IPS-11a (cell line): ENCODE measurements at regions not wholly inside any gene's neighbourhood (a gene's known extent, or its start where the extent isn't known, plus 50 kb on each side); places are given as distances from the start of the nearest gene placed in this dataset.
"Not testable (repeated sequence)": the region's sequence is repeated elsewhere in the genome, so short reads cannot be mapped to it uniquely, and the experiment has no call there.

Source experiments
- H3K4me3 ChIP-seq: one replicate; pipeline ENCODE4 v1.5.1; 2013; ENCODE audit warnings: low read depth, low read length, control low read depth

DNA sequence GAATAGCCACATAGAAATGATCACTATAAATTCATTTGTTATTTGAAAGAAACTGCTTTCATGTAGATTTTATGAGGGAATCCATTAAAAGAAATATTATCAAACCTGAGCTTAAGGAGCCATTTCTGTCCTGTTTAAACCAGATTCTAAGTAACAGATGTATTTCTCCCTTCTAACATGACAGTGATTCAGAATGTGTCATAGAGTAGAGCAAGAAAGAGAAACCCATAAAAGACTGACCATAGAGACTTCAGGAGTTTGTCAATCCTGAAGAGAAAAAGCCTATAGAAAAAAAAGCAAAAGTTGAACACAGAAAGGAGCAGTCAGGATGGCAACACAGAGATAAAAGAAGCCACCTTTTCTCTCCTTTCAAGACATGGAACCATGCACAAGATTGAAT lies 390.6 kb downstream of the PRIM2 start:
- not testable (repeated sequence) for H3K4me3 ChIP-seq

DNA sequence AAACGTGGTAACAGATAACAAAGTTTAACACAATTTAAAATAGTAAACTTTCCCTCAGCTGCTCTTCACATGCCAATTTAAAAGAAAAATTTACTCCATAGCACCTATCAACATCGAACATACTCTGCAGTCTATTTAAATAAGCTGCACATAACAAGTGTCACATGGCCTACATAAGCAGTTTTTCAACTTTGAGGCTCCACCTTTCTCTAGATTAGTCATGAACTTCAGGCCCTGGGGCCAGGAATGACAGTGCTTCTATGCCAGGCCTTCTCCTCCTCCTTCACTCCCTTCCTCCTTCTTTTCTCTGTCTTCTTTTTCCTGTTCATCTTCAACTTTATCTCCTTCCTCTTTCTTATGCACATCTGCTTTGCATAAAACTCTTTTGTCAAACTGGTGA lies 405.1 kb downstream of the PRIM2 start:
- not testable (repeated sequence) for H3K4me3 ChIP-seq

DNA sequence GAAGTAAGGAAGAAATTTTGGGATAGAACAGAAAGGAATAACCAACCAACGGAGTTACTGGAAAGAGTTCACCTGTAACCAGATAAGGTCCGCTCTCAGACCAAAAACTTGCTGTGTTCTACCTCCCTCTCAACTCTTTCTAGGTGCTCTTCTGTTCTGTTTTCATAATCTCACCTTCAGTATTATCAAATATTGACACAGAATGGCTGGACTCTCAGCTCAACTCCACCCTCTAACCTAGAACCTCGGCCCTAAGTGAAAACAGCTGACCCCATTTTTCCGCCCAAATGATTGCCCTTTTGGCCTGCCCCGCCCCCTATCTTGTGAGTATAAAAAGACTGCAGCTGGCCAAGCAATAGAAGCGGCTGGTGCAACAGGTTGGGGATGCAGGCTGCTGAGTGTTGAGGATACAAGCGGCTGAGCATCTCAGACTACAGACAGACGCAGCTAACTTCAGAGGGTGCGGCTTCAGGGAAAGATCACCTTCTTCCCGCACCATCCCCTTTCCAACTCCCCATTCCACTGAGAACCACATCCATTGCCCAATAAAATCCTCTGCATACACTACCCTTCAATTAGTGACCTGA lies 406.5 kb downstream of the PRIM2 start:
- not testable (repeated sequence) for H3K4me3 ChIP-seq

DNA sequence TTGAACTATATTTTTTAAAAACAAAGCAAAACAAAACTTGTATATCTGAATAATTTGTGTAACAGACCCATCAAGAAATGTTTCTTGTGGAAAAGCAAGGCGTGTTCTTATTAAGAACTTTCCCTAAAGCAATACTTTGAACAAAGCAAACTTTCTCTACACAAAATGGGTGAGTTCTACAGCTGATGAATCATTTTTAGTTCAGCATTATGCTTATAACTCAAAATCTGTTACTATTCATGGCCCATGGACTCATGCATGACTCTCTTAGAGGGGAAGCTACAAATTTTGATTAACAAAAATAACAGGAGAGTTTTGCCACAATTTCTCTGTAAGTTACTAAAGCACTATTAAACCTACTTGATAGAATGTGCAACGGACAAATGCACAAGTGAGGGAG lies 412.0 kb downstream of the PRIM2 start:
- H3K4me3 ChIP-seq = not testable (repeated sequence)

DNA sequence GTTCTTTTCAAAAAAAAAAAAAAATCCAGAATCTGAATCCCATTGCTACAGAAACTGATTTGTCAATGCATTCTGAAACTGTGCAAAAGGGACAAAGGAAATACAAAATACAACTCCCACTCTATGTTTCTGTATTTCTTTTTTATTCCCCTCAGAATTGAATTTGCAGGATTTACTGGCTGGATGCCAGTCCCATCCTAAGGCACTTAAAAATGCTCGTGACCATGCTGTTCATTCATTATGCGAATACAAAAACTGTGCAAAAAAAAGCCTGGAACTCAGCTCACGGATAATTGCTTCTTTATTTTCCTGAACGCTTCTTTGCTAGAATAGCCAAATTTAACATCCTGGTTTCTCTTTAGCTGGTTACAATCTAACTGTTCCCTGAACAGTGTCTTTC lies 413.3 kb downstream of the PRIM2 start:
- not testable (repeated sequence) for H3K4me3 ChIP-seq

DNA sequence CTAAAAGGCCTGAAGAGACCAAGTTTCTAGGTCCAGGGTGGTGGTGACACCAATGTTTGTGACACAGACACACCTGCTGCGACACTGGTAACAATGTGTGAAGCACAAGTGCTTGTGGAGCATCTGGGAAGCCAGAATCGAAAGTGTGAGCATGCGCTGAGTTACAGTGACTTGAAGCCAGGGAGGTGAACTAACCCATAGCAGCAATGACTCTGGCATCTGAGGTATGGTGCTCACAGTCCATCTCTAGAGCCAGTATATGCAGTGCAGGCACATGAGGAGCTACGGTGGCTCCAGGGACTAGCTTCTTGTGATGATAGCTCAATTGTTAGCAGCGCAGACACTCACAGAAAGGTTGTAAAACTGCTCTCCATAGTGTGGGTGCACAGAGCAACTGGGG lies 430.3 kb downstream of the PRIM2 start:
- H3K4me3 ChIP-seq = not testable (repeated sequence)

DNA sequence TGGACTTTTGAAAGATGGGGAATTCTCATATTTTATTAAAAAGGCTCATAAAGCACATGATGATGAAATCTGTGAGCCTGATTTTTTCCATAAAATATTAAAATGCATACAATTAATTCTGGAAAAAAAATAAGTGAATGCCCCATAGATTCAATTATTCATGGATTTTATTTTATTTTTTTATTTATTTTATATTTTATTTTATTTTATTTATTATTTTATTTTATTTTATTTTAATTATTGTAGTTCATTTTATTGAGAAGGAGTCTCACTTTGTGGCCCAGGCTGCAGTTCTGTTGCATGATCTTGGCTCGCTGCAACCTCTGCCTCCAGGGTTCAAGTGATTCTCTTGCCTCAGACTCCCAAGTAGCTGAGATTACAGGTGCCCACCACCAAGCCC lies 442.4 kb downstream of the PRIM2 start:
- not testable (repeated sequence) for H3K4me3 ChIP-seq

DNA sequence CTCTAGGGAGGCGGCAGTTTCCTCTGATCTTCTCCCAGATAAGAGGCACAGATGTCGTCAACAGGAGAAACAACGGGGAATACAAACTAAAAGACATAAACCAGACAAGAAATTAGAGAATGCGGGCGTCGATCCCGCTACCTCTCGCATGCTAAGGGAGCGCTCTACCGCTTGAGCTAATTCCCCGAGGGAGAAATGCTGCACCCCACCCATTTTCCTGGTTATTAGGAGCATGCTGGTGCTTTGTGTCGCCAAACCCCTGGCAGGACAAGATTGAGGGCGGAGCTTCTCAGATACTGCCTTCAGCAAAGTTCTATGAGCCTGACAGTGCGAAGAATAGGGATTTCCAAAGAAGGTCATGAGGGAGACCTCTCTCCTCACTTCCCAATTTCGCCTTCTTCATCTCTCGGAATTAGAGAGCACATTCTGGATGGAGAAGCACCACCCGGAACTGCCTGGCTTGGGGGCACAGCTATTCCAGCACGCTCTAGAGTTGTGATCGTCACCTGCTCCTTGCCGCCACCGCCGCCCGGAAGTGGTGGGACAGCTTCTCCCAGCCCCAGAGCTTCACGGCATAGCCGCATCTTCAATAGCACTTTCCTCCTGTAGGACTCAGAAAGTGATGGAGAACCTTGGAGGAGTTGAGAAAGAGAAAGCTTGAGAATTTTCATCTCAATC lies 475.4 kb downstream of the PRIM2 start:
- peak overlapping the region; percentile 38 for H3K4me3 ChIP-seq

DNA sequence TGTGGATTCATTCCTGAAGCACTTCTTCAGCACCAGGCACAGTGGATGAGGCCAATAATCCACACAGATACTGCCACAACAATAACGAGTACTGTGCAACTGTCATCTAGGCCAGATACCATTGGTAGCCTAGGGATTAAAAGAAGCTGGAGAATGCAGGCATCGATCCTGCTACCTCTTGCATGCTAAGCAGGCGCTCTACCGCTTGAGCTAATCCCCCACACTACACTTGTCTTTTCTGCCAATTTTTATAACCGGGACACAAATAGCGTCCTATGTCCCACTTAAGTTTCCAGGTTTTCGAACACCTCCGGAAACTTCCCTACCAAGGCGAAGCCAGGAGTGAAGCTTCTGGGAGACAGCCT lies 475.9 kb downstream of the PRIM2 start:
- not testable (repeated sequence) for H3K4me3 ChIP-seq

DNA sequence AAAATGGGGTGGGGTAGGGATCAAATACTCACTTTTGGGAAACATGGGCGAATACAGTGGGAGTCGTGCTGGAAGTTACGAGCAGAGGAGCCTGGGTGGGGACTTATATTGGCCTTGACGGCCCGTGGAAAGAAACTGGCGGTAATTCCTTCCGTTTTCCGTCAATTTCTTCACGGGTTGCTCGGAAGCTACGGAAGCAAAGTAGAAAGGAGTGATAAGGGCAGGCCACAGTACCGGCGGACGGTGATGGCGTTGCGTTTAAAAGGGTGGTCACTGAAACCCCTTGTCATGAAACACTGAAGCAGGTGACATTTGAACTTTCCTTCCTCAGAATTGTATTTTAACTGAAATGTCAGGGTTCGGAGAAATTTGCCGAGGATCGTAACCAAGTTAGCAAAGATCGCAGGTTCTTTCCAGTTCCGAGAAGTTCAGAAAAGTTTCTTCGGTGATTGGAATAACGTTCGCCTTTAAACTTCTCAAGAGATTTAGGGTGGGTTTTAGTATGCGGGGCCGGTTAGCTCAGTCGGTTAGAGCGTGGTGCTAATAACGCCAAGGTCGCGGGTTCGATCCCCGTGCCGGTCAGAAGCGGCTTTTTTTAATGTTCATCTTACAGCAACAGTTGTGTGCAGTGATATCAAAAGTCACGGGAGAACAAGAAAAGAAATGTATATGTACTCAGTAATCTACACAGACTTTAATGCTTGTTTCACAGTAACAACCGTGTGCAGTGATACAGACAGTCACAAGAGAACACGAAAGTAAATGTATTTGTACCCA lies 482.5 kb downstream of the PRIM2 start:
- H3K4me3 ChIP-seq = peak overlapping the region; percentile 63

DNA sequence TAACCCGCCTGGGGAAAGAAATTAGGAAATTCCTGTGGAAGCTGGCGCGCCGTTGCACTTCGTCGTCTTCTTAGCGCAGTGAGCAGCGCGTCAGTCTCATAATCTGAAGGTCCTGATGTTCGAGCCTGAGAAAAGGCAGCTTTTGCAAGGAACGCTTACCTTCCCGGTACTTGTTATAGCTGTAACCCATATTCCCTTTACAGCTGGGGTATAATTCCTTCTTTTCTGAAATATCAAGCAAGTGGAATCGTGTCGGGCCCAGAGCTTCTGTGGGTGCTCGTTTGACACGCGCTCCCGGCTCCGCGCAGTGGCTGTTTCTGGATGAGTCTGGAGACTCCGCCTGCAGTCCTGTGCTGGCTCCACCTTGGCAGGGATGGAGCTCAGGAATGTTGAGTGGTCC lies 491.2 kb downstream of the PRIM2 start:
- H3K4me3 ChIP-seq = peak overlapping the region; percentile 13

DNA sequence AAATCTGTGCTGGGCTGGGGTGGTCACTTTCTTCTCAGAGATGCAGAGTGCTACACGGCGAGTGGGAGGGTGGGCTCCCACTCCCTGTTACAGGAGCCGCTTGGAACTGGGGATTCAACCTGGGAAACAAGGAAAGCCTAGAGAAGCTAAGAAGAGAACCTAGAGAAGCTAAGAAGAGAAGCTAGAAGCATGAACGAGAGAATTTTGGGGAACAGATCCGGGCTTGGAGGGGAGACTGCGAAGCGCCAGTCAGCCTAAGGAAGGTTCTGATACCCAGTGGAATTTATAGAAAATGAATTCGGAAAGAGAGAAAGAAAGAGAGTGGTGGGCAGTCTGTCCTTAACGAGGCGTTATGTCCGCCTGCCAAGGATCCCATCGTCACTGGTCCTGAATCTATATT lies 492.0 kb downstream of the PRIM2 start:
- H3K4me3 ChIP-seq = not testable (repeated sequence)

DNA sequence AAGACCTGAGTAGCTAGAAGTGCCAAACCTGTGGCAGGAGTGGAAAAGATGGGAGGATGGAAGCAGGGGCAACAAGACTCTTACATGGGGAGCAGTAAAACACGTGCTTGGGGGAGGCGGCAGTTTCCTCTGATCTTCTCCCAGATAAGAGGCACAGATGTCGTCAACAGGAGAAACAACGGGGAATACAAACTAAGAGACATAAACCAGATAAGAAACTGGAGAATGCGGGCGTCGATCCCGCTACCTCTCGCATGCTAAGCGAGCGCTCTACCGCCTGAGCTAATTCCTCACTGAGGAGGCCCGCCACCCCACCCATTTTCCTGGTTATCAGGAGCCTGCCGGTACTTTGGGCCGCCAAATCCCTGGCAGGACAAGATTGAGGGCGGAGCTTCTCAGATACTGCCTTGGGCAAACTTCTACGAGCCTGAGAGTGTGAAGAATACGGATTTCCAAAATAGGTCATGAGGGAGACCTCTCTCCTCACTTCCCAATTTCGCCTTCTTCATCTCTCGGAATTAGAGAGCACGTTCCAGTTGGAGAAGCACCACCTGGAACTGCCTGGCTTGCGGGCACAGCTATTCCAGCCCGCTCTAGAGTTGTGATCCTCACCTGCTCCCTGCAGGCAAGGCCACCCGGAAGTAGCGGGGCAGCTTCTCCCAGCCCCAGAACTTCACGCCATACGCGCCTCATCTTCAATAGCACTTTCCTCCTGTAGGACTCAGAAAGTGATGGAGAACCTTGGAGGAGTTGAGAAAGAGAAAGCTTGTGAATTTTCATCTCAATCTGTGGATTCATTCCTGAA lies 496.0 kb downstream of the PRIM2 start:
- peak overlapping the region; percentile 65 for H3K4me3 ChIP-seq

DNA sequence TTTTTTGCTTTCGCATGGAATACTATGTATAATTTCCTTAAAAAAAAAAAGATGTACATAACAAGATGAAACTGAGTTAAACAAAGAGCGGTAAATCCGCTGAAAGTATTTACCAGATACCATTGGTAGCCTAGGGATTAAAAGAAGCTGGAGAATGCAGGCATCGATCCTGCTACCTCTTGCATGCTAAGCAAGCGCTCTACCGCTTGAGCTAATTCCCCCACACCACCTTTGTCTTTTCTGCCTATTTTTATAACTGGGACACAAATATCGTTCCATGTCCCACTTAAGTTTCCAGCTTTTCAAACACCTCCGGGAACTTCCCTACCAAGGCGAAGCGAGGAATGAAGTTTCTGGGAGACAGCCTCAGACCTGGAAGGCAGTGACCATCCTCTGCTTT lies 498.4 kb downstream of the PRIM2 start:
- not testable (repeated sequence) for H3K4me3 ChIP-seq

DNA sequence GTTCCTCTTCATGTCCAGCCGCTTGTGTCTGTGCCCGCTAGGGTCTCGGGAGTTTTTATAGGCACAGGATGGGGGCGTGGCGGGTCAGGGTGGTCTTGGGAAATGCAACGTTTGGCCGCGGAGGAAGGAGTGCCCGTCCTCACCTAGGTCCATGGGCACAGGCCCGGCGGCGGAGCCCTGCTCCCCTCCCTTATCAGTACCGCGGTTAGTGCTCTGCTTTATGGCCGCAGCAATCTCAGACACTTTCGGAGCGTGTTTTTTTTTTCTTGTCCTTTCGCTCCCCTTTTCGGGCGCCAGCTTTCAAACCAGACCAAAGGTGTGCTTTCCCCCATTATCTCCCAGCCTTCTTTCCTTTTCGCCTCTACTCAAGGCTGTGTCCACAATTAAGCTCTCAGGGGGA lies 503.9 kb downstream of the PRIM2 start:
- H3K4me3 ChIP-seq = peak overlapping the region; percentile 20

DNA sequence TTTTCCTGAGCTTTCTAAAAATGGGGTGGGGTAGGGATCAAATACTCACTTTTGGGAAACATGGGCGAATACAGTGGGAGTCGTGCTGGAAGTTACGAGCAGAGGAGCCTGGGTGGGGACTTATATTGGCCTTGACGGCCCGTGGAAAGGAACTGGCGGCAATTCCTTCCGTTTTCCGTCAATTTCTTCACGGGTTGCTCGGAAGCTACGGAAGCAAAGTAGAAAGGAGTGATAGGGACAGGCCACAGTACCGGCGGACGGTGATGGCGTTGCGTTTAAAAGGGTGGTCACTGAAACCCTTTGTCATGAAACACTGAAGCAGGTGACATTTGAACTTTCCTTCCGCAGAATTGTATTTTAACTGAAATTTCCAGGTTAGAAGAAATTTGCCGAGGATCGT lies 505.0 kb downstream of the PRIM2 start:
- peak overlapping the region; percentile 35 for H3K4me3 ChIP-seq

DNA sequence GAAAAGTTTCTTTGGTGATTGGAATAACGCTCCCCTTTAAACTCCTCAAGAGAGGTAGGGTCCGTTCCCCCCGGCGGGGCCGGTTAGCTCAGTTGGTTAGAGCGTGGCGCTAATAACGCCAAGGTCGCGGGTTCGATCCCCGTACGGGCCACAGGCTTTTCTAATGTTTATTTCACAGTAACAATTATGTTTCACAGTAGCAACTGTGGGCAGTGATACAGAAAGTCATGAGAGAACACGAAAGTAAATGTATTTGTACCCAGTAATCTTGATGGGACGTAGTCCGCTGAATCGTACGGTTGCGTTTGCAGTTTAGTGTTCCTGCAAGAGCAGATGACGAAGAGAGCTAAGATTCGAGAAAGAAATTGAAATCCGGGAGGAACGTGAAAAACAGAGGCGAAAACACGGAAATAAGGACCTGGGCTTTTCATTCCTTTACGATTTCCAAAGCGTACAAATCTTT lies 505.5 kb downstream of the PRIM2 start:
- peak overlapping the region; percentile 35 for H3K4me3 ChIP-seq

DNA sequence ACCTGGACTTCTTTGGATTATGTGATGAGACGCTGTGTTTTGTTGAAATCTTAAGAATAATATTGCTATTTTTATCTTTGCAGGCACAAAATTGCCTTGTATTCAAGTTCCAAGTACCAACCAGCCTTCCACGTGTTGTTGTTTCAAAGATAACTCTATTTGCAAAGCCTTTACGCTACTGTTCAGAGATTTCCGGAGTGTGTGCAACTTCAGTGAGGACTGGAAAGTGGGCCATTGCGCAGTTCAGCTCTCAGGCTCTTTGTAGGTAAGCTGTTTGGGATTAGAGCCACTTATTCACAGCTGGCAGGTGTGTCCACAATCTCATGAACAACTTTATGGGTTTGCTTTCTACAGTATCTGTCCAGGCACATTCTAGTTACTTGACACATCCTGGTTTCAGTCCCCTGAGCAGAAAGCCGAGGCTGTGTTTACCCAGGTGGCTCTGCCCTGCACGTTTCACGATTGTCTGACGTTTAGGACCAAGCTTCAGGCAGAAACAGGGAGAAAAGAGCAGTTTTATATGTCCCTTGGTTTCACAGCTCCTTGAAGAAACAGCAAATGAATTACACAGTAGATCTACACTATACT lies 520.3 kb downstream of the PRIM2 start:
- H3K4me3 ChIP-seq = not testable (repeated sequence)

DNA sequence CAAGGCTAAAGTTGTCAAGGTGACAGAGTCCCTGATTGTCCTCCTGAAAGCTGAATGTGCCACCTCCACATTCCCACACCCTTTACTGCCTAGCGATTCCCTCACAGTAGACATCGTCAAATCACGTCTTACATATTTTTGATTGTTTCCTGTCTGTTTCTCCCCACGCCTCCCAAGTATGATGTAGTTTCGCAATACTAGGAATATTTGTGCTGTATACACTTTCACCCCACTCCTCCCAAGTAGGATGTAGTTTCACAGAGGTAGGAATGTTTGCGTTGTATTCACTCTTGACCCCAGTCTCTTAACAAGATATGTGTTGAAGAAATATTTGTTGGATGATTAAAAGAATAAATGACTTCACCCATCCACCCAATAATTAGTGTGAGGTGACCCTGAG lies 524.1 kb downstream of the PRIM2 start:
- H3K4me3 ChIP-seq = not testable (repeated sequence)

DNA sequence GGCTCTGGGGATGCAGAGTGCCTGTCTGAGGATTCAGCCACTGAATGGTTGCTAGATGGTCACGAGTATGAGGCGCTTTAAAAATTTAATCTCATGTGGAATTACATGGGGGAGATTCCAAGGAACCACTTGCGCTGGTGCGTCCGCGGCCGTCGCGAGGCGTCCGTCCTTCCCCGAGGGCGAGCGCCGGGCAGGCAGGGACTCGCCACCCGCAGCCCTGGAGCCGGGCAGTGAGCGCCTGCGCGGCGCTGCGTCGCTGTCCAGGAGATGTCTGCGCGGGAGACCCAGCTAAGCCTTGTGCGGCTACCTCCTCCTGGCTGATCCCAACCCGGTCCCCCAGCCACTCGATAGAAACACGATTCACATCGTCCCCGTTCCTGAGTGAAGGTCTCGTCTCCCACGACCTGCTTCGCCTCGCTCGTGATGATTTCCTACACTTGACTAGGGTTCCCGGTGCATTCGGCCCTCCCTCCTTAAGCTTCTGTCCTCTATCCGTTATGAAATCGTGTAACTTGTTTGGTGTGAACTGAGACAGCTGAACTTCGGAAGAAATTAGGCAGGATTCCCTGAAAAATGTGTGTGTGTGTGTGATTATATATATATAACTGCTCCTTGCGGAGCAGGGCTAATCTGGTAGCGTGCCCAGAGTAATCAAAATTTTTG lies 536.4 kb downstream of the PRIM2 start:
- H3K4me3 ChIP-seq = peak overlapping the region; percentile 17
